ENCODE measurements at regions not wholly inside any gene's neighbourhood (a gene's known extent, or its start where the extent isn't known, plus 50 kb on each side); places are given as distances from the start of the nearest gene placed in this dataset.

GRCh38 chr4:23070848-23071570, 378.3 kb downstream of the GBA3 start:
- H3K4me3 ChIP-seq (ENCODE audit: low read depth, low read length): no peak overlapping the region
- no peak for DNase-seq (ENCODE audit: low read depth)

GRCh38 chr4:23068756-23069155, 376.0 kb downstream of the GBA3 start:
- no peak overlapping the region for H3K4me3 ChIP-seq (ENCODE audit: low read depth, low read length)
- no peak for DNase-seq (ENCODE audit: low read depth)

- DNase-seq (ENCODE audit: low read depth): no peak
- H3K4me3 ChIP-seq (ENCODE audit: low read depth, low read length): no peak overlapping the region
Observed at GRCh38 chr4:23068287-23068686, 375.6 kb downstream of the GBA3 start.

- DNase-seq (ENCODE audit: low read depth): no peak
- H3K4me3 ChIP-seq (ENCODE audit: low read depth, low read length): no peak overlapping the region
Observed at GRCh38 chr4:23062188-23062587, 369.5 kb downstream of the GBA3 start.

- H3K4me3 ChIP-seq (ENCODE audit: low read depth, low read length): no peak overlapping the region
Observed at GRCh38 chr4:23061431-23061830, 368.7 kb downstream of the GBA3 start.

GRCh38 chr4:23060776-23061175, 368.0 kb downstream of the GBA3 start:
- no peak for DNase-seq (ENCODE audit: low read depth)
- no peak overlapping the region for H3K4me3 ChIP-seq (ENCODE audit: low read depth, low read length)

More at GRCh38 chr4:23061431-23061830, 368.7 kb downstream of the GBA3 start:
- DNase-seq (ENCODE audit: low read depth): no peak

GRCh38 chr4:23058165-23058776, 365.5 kb downstream of the GBA3 start:
- H3K4me3 ChIP-seq (ENCODE audit: low read depth, low read length): no peak overlapping the region
- no peak for DNase-seq (ENCODE audit: low read depth)

GRCh38 chr4:23041501-23041900, 348.8 kb downstream of the GBA3 start:
- DNase-seq (ENCODE audit: low read depth): no peak

GRCh38 chr4:23040539-23040938, 347.8 kb downstream of the GBA3 start:
- H3K4me3 ChIP-seq (ENCODE audit: low read depth, low read length): no peak overlapping the region
- no peak for DNase-seq (ENCODE audit: low read depth)

More at GRCh38 chr4:23041501-23041900, 348.8 kb downstream of the GBA3 start:
- H3K4me3 ChIP-seq (ENCODE audit: low read depth, low read length): no peak overlapping the region

GRCh38 chr4:23039818-23040217, 347.1 kb downstream of the GBA3 start:
- DNase-seq (ENCODE audit: low read depth): no peak

GRCh38 chr4:23038626-23039491, 346.1 kb downstream of the GBA3 start:
- no peak for DNase-seq (ENCODE audit: low read depth)
- H3K4me3 ChIP-seq (ENCODE audit: low read depth, low read length): no peak overlapping the region

More at GRCh38 chr4:23039818-23040217, 347.1 kb downstream of the GBA3 start:
- H3K4me3 ChIP-seq (ENCODE audit: low read depth, low read length): no peak overlapping the region

- no peak overlapping the region for H3K4me3 ChIP-seq (ENCODE audit: low read depth, low read length)
- no peak for DNase-seq (ENCODE audit: low read depth)
Observed at GRCh38 chr4:23036921-23037495, 344.3 kb downstream of the GBA3 start.

- no peak for DNase-seq (ENCODE audit: low read depth)
- no peak overlapping the region for H3K4me3 ChIP-seq (ENCODE audit: low read depth, low read length)
Observed at GRCh38 chr4:23036503-23036902, 343.8 kb downstream of the GBA3 start.

- no peak for DNase-seq (ENCODE audit: low read depth)
Observed at GRCh38 chr4:23035521-23036056, 342.9 kb downstream of the GBA3 start.

GRCh38 chr4:23034731-23035130, 342.0 kb downstream of the GBA3 start:
- DNase-seq (ENCODE audit: low read depth): no peak
- no peak overlapping the region for H3K4me3 ChIP-seq (ENCODE audit: low read depth, low read length)

More at GRCh38 chr4:23035521-23036056, 342.9 kb downstream of the GBA3 start:
- H3K4me3 ChIP-seq (ENCODE audit: low read depth, low read length): no peak overlapping the region

- no peak for DNase-seq (ENCODE audit: low read depth)
- H3K4me3 ChIP-seq (ENCODE audit: low read depth, low read length): no peak overlapping the region
Observed at GRCh38 chr4:23033796-23034195, 341.1 kb downstream of the GBA3 start.

- DNase-seq (ENCODE audit: low read depth): no peak
- H3K4me3 ChIP-seq (ENCODE audit: low read depth, low read length): no peak overlapping the region
Observed at GRCh38 chr4:23028875-23029274, 336.1 kb downstream of the GBA3 start.

- no peak for DNase-seq (ENCODE audit: low read depth)
- H3K4me3 ChIP-seq (ENCODE audit: low read depth, low read length): no peak overlapping the region
Observed at GRCh38 chr4:23023666-23024065, 330.9 kb downstream of the GBA3 start.

GRCh38 chr4:23023121-23023520, 330.4 kb downstream of the GBA3 start:
- peak; percentile 2 for DNase-seq (ENCODE audit: low read depth)
- H3K4me3 ChIP-seq (ENCODE audit: low read depth, low read length): no peak overlapping the region

GRCh38 chr4:23022032-23022431, 329.3 kb downstream of the GBA3 start:
- no peak overlapping the region for H3K4me3 ChIP-seq (ENCODE audit: low read depth, low read length)
- peak; percentile 38 for DNase-seq (ENCODE audit: low read depth)

All from skeletal muscle cell (primary cell).